Stimulated activated CD4-positive, alpha-beta T cell treated with anti-CD3 and anti-CD28 coated beads, Interleukin-4, amount 100 ng/mL, for 4 hours (primary cell): ENCODE measurements at regions not wholly inside any gene's neighbourhood (a gene's known extent, or its start where the extent isn't known, plus 50 kb on each side); places are given as distances from the start of the nearest gene placed in this dataset.

ENCODE experiments used
- DNase-seq, 2 experiments: peaks; one replicate each; pipeline ENCODE4 v3.0.0-alpha.2; 2020

- DNase-seq = no peak
Measured at GRCh38 chr7:156274557-156274956, 366.0 kb upstream of the RNF32 start.

GRCh38 chr7:156261581-156261980 lies 379.0 kb upstream of the RNF32 start:
- no peak for DNase-seq

DNA sequence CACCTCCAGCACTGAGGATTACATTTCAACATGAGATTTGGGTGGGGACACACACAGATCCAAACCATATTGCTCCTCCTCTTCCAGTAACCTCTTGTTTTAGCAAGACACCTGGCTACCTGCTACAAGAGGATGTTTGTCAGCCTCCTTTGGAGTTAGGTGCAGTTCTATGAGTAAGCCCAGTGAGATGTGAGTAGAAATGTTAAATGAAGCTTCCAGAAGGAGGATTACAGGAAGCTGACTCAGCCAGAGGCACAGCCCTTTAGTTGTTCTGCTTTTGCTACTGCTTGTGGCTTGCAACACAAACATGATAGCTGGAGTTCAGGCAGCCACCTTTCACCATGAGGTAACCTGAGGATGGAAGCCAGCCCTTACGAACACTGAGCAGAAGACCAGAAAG lies 382.7 kb upstream of the RNF32 start:
- DNase-seq = no peak

DNA sequence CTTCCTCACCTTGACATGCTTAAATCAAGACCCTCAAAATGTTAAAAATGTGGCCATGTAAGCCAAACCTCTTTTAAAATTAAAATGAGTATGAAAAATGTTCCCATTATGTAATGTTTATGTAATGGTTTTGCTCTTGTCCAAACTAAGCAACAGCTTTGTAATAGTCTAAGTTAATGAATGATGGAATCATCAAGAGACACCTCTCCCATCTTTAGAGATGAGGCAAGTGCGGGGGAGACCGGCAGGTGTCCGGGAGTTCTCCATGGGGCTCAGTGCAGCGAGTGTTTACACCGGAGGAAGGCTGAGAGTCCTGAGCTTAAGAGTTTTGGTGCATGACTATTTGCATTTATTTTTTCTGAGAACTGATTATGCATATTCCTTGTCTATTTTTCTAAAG lies 384.9 kb upstream of the RNF32 start:
- DNase-seq = no peak

DNA sequence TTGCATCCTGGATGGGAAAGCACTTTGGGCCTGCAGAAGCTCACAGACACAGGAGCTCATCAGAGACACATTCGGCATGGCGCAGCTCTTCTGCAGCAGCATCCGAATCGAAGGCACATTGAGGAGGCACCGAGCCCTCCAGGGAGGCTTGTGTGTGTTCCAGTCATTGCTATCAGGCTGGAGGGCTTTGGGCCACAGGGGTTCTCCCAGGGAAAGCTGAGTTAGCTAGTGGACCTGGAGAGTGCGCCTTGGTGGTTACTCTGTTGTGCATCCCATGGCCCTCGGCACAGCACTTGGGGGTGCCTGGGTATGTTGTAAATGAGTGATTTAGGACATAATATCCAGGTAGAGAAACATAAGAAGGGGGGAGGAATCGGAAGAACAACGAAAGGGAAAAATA lies 388.7 kb upstream of the RNF32 start:
- no peak for DNase-seq

- DNase-seq = no peak
Measured at GRCh38 chr7:156240532-156240931, 400.0 kb upstream of the RNF32 start.

DNA sequence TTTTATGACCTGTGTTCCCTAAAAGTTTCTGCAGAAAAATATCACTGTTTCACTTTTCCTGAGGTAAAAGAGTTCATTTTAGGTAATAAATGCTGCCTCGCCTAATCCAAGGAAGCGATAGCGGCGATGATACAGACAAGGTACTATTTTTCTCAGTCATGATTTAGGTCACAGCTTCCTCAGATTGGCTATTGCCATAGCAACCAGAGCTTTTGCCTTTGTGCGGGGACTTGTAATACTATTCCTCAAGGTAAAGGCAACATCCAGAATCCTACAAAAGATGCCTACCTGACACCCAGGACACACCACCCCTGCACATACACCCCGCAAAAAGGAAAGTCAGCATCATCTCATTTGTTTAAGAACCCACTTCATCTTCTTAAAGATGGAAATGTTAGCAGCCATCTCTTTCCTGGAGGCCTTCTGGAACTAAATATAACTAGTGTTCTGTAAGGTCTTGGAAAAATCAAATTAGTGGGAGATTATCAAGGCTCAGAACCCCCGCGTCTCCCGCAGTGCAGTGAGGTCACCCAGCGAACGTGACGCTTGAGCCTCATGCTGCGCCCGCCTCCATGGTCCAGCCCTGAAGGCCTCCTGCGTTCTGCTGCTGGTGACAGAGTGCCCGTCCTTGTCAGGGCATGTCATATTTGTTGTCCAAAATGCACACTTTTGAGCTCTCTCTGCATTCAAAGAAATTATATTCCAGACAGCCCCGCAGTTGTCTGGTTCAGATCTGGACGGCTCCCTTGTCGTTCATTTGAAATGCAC lies 402.0 kb upstream of the RNF32 start:
- no peak for DNase-seq

DNA sequence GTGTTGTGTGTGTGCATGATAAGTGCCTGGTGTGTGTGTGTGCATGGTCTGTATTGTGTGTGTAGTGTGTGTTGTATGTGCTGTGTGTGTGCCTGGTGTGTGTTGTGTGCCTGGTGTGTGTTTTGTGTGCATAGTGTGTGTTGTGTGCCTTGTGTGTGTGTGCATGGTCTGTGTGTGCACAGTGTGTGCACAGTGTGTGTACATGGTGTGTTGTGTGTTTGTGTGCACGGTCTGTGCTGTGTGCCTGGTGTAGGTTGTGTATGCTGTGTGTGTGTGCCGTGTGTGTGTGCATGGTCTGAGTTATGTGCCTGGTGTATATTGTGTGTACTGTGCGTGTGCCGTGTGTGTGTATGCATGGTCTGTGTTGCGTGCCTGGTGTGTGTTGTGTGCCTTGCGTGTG lies 403.0 kb upstream of the RNF32 start:
- no peak for DNase-seq

DNA sequence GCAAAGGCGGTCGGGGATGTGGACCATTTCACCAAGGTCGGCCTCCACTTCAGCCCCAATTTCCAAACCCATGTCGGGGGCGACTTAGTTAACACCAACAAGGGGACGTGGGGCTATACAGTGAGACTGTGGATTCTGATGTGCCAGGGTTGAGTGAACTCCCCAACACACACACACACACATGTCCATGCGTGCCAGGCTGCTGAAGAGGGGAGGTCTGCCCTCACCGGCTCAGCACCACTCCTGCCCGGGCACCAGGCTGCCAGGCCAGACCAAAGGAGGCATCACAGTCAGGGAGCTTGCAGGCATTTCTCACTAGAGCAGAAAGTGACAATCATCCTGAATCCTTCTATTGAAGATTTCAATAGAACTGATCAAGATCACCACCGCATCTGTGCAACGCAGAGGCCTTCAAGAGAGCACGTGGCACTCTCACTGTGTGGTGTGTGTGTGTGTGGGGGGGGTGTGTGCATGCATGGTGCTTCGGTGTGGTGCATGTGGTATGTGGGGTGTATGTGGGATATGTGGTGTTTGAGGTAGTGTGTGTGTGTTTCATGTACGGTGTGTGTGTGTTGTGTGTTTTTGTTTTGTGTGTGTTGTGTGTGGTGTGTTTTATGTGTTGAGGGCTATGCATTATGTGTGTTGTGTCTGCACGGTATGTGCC lies 403.5 kb upstream of the RNF32 start:
- no peak for DNase-seq

- DNase-seq = no peak
Measured at GRCh38 chr7:156236181-156236889, 404.2 kb upstream of the RNF32 start.

DNA sequence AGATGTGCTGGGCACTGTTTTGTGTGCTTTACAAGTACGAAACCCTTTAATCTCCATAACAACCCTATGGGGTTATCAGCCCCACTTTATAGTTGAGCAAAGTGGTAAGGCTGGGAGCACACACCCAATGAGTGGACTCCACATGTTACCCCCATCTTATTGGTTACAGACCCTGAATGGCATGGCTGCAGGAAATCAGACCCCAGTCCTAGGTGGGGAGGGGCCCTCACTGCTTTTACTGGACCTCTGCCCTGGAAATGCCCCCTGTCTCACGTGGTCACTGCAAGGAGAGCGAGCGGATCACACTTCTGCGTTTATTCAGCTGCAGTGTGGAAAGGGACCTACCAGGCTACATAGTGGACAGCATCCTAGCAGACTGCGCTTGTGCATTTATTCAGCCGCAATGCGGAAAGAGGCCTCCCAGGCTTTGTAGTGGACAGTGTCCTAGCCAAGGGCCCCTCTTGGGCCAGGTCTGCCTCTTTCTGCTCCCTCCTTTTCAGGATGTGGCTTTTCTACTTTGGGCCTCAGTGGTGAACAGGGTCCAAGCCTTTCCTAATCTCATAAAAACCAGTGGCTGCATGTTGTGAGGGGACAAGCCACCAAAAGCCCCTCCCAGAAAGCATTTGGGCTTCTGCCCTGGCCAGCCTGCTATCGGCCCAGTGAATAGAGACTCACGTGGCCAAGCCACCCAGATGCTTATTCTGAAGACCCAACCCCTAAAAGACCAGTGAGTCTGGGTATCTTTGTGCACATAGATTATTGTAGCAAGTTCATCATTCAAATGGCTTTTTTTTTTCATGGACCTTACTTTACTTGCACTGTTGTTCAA lies 405.7 kb upstream of the RNF32 start:
- DNase-seq = no peak

DNA sequence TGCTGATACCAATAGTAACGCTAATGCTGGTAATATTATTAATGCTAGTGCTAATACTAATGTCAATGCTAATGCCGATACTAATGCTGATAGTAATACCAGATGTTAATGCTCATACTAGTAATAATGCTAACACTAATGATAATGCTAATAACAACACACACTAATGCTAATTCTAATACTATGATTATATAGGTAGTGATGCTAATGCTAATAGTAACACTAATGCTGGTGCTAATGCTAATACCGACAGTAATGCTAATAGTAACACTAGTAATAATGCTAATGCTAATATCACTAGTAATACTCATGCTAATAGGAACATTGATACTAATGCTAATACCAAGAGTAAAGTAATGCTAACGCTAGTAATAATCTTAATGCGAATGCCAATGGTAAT lies 406.4 kb upstream of the RNF32 start:
- DNase-seq = no peak

- DNase-seq = no peak
Measured at GRCh38 chr7:156232931-156233705, 407.5 kb upstream of the RNF32 start.

GRCh38 chr7:156230576-156230975 lies 410.0 kb upstream of the RNF32 start:
- no peak for DNase-seq

DNA sequence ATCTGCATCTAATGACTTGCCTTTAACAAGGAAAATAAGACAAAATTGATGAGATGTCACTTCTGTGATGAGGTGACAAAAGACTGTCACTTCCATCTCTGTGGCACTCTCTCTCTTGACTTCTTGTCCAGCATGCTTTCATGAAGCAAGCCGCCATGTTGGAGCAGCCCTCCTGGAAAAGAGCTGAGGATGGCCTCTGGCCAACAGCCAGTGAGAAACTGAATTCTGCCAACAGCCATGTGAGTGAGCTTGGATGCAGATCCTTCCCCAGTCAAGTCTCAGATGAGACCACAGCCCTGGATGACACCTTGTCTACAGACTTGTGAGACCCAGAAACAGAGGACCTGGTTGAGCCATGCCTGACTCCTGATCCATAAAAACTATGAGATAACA lies 412.6 kb upstream of the SHH start:
- no peak for DNase-seq

- DNase-seq = no peak
Measured at GRCh38 chr7:156223935-156224832, 411.9 kb upstream of the SHH start.

- no peak for DNase-seq
Measured at GRCh38 chr7:156222611-156223010, 410.3 kb upstream of the SHH start.

- DNase-seq = no peak
Measured at GRCh38 chr7:156222151-156222550, 409.9 kb upstream of the SHH start.

GRCh38 chr7:156220701-156221100 lies 408.4 kb upstream of the SHH start:
- no peak for DNase-seq

DNA sequence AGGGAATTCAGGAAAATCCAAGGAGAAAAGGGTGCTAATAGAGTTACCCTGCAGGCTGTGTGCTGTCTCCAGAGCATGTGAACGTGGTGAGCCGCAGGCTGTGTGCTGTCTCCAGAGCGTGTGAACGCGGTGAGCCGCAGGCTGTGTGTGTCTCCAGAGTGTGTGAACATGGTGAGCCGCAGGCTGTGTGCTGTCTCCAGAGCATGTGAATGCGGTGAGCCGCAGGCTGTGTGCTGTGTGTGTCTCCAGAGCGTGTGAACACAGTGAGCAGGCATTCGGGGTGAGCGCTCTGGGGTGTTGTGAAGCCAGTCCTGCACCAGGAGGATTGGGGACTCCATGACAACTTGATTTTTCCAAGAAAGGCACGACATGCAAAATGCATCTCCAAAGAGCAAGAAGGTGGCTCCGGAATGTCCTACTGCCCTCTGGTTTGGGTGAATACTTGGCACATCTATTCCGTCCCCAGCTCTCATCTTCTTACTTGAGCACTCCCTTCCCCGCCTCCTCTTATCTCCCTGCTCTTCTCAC lies 407.9 kb upstream of the SHH start:
- no peak for DNase-seq
